ENCODE measurements at regions not wholly inside any gene's neighbourhood (a gene's known extent, or its start where the extent isn't known, plus 50 kb on each side); places are given as distances from the start of the nearest gene placed in this dataset.
A peak's percentile ranks its signal among the peaks of the same experiment; 100 is the strongest.
"Not testable (repeated sequence)": the region's sequence is repeated elsewhere in the genome, so short reads cannot be mapped to it uniquely, and the experiment has no call there.

DNA sequence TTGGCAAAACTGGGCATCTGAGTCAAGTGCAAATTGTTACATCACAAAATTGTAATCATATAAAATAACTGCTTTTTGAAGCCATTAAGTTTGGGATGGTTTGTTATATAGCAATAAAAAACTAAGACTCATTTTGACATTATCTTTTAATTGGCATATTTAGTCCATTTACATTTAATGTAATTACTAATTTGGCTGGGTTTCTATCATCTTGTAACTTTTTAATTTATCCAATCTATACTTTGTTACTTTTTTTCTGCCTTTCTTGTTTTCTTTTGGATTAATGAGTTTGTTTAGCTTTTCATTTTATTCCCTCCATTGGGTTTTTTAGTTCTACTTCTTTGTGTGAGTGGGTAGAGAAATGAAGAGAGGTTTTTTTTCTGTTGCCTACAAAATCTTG lies 76.3 kb downstream of the DRAM2 start:
- no peaks in the 10 kb centered on the region for H3K27me3 Mint-ChIP-seq
- H3K4me3 Mint-ChIP-seq, result no peak overlapping the region
- ATAC-seq, result no peak
- no peak overlapping the region for H3K27ac Mint-ChIP-seq
- H3K4me1 Mint-ChIP-seq, result no peaks in the 10 kb centered on the region
- H3K36me3 Mint-ChIP-seq, result peaks cover 20% of the 10 kb centered on the region
- H3K9me3 Mint-ChIP-seq, result peaks cover 21% of the 10 kb centered on the region

DNA sequence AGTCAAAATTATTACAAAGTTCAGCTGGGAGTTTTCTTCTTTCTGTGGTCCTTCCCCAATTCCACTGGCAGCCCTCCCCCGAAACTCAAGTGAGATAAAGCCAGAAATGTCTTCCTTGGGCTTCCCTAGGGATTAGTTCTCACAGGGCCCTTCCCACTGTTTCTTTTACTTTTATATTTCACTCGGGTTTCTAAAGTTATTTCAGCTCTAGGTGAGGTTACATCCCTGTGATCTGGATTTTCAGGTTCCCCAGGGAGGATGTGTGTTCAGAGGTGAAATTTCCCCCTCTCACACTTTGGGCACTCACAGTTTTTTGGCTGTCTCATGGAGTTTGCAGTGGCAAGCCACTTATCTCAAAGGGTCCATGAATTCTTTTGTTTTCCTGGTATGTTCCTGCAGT lies 77.3 kb downstream of the DRAM2 start:
- no peaks in the 10 kb centered on the region for H3K27me3 Mint-ChIP-seq
- no peak for ATAC-seq
- peaks cover 21% of the 10 kb centered on the region for H3K9me3 Mint-ChIP-seq
- no peaks in the 10 kb centered on the region for H3K4me1 Mint-ChIP-seq
- H3K36me3 Mint-ChIP-seq, result peaks cover 20% of the 10 kb centered on the region
- H3K27ac Mint-ChIP-seq, result no peak overlapping the region
- H3K4me3 Mint-ChIP-seq, result no peak overlapping the region

DNA sequence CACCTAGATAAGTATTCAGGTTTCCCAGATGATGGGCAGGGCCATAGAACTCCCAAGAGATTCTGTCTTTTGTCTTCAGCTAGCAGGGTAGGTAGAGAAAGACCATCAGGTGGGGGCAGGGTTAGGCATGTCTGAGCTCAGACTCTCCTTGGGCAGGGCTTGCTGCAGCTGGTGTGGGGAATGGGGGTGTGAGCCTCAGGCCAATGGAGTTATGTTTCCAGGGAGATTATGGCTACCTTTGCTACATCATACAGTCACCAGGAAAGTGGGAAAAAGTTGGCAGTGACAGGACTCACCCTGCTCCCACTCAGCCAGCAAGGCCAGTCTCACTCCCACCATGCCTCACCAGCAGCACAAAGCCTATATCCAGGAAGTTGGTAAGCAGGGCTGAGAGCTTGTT lies 77.8 kb downstream of the DRAM2 start:
- peaks cover 21% of the 10 kb centered on the region for H3K9me3 Mint-ChIP-seq
- no peaks in the 10 kb centered on the region for H3K27me3 Mint-ChIP-seq
- ATAC-seq, result no peak
- H3K4me1 Mint-ChIP-seq, result no peaks in the 10 kb centered on the region
- peaks cover 20% of the 10 kb centered on the region for H3K36me3 Mint-ChIP-seq
- H3K27ac Mint-ChIP-seq, result no peak overlapping the region
- no peak overlapping the region for H3K4me3 Mint-ChIP-seq

DNA sequence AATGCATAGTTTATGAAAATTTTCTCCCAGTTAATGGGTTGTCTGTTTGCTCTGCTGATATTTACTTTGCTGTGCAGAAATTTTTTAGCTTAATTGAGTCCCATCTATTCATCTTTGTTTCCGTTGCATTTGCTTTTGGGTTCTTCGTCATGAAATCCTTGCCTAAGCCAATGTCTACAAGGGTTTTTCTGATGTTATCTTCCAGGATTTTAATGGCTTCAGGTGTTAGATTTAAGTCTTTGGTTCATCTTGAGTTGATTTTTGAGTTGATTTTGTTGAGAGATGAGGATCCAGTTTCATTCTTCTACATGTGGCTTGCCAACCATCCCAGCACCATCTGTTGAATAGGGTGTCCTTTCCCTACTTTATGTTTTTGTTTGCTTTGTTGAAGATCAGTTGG lies 85.2 kb downstream of the DRAM2 start:
- no peaks in the 10 kb centered on the region for H3K27me3 Mint-ChIP-seq
- no peak for ATAC-seq
- no peaks in the 10 kb centered on the region for H3K4me1 Mint-ChIP-seq
- no peak overlapping the region for H3K4me3 Mint-ChIP-seq
- H3K27ac Mint-ChIP-seq, result no peak overlapping the region
- H3K36me3 Mint-ChIP-seq, result peaks cover 14% of the 10 kb centered on the region
- peaks cover 13% of the 10 kb centered on the region for H3K9me3 Mint-ChIP-seq

DNA sequence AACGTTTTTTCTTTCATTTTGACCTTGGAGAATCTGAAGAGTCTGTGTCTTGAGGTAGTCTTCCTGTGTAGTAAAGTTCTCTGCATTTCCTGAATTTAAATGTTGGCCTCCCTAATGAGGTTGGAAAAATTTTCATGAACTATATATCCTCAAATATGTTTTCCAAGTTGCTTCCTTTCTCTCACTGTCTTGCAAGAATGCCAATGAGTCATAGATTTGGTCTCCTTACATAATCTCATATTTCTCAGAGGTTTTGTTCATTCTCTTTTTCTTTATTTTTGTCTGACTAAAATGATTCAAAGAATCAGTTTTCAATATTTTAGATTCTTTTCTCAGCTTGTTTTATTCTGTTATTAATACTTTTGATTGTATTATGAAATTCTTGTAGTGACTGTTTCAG lies 87.6 kb downstream of the DRAM2 start:
- H3K27ac Mint-ChIP-seq, result no peak overlapping the region
- H3K27me3 Mint-ChIP-seq, result no peaks in the 10 kb centered on the region
- no peaks in the 10 kb centered on the region for H3K4me1 Mint-ChIP-seq
- no peak overlapping the region for H3K4me3 Mint-ChIP-seq
- H3K36me3 Mint-ChIP-seq, result peaks cover 14% of the 10 kb centered on the region
- peaks cover 25% of the 10 kb centered on the region for H3K9me3 Mint-ChIP-seq
- ATAC-seq, result no peak

DNA sequence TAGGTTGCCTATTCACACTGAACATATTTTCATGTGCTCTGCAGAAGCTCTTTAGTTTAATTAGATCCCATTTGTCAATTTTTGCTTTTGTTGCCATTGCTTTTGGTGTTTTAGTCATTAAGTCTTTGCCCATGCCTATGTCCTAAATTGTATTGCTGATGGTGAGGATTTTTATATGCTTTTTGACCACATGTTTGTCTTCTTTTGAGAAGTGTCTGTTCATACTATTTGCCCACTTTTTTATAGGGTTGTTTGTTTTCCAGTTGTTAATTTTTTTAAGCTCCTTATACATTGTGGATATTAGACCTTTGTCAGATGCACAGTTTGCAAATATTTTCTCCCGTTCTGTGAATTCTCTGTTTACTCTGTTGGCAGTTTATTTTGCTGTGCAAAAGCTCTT lies 84.5 kb upstream of the LRIF1 start:
- H3K4me1 Mint-ChIP-seq, result peaks cover 15% of the 10 kb centered on the region
- not testable (repeated sequence) for H3K27ac Mint-ChIP-seq, H3K36me3 Mint-ChIP-seq, ATAC-seq, H3K27me3 Mint-ChIP-seq, H3K4me3 Mint-ChIP-seq
- H3K9me3 Mint-ChIP-seq, result peaks cover 12% of the 10 kb centered on the region

DNA sequence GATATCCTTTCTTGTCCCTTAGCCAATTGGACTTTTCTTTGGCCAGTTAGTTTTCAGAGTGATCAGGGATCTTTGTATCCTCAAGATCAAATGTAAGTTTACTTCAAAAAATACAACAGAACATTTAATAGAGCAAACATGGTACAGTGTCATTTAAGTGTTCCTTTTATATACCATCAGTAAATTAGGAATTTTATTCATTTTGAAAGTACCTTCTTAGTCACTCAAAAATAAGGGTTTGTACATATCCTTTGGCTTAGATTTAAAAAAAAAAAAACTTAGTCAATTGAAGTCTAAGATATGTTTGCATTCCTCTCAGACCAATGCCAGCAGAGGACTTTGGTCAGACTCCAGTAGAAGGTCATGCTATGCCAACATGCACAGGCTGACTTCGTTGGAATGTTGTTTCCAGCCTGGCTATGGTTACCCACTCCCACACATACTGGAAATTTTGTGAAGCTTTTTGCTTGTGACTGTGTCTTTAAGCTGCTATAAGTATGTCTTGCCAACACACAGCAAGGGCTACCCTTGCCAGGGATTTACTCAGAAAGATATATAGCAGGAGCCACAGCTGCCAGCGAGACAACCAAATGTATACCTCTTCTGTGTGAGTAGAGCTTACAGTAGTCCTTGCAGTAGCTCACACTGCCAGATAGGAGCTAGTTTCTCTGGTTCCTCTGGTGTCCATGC lies 81.5 kb upstream of the LRIF1 start:
- Mint-ChIP-seq H3K36me3 (no peaks in the 10 kb centered on the region), H3K27ac (no peak overlapping the region), H3K4me3 (no peak overlapping the region), H3K4me1 (peaks cover 16% of the 10 kb centered on the region), H3K9me3 (peaks cover 12% of the 10 kb centered on the region), H3K27me3 (no peaks in the 10 kb centered on the region)
- ATAC-seq, result peak; percentile 27

DNA sequence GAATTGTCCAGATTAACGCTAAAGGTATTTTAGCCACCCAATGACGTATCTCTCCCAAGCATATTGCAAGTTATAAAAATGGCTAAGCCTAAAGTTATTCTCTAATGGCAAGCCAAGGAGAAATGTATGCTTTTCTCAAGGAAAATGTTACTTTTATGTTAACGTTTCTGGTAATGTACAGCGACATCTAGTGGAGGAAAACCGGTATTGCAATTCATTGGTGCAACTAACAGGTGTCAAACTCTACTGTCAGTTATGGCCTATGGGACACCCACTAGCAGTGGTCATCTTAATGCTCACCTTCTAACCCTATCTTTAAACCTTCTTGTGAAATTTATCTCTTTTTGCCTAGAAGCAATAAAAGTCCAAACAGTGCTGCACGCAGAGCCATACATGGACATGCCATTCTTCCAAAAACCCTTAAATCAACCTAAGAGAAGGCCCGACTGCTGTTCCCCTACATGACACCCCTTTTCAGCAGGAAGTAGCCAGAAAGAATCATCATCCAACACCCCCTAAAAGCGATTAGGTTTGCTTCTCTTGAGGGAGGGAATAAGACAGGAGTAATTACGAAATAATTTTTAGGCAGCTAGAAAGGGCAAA lies 68.7 kb upstream of the LRIF1 start:
- no peaks in the 10 kb centered on the region for H3K27me3 Mint-ChIP-seq
- H3K36me3 Mint-ChIP-seq, result no peaks in the 10 kb centered on the region
- no peak overlapping the region for H3K27ac Mint-ChIP-seq
- H3K4me3 Mint-ChIP-seq, result no peak overlapping the region
- H3K4me1 Mint-ChIP-seq, result peaks cover 14% of the 10 kb centered on the region
- peaks cover 5% of the 10 kb centered on the region for H3K9me3 Mint-ChIP-seq
- no peak for ATAC-seq

DNA sequence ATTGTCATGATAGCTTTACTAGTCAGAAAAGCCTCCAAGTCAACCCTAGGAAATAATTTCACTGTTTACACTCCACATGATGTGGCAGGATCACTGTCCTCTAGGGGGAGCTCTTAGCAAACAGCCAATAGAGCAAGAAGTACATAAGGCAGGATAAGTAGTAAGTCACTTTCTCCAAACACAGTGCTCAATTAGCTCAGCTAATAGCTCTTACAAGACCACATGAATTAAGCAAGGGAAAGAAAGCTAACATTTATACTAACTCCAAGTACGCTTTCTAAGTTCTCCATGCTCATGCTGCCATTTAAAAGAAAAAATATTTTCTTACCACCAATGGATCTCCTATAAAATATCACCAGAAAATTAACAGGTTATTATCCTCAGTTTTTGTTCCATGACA lies 66.9 kb upstream of the LRIF1 start:
- H3K27ac Mint-ChIP-seq, result peak overlapping the region; percentile 15
- no peaks in the 10 kb centered on the region for H3K9me3 Mint-ChIP-seq
- no peaks in the 10 kb centered on the region for H3K36me3 Mint-ChIP-seq
- H3K4me1 Mint-ChIP-seq, result peaks cover 14% of the 10 kb centered on the region
- ATAC-seq, result peak; percentile 63
- H3K4me3 Mint-ChIP-seq, result no peak overlapping the region
- H3K27me3 Mint-ChIP-seq, result no peaks in the 10 kb centered on the region

DNA sequence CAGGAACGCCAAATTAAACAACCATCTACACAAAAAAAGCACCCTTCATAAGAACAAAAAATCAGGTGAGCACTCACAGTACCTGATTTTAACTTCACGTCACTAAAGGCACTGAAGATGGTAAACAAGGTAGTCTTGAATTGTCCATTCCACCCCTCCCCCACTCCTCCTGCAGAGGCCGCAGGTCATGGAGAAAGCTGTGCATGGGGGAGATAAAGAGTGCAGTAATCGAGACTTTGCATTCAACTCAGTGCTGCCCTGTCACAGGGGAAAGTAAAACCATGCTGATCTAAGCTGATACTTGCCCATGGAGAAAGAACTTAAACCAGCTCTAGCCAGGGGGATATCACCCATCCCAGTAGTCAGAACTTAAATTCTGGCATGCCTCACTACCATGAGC lies 61.4 kb upstream of the LRIF1 start:
- Mint-ChIP-seq H3K4me3 (no peak overlapping the region), H3K36me3 (no peaks in the 10 kb centered on the region), H3K27ac (no peak overlapping the region), H3K4me1 (peaks cover 15% of the 10 kb centered on the region), H3K9me3 (no peaks in the 10 kb centered on the region), H3K27me3 (no peaks in the 10 kb centered on the region)
- ATAC-seq, result no peak

DNA sequence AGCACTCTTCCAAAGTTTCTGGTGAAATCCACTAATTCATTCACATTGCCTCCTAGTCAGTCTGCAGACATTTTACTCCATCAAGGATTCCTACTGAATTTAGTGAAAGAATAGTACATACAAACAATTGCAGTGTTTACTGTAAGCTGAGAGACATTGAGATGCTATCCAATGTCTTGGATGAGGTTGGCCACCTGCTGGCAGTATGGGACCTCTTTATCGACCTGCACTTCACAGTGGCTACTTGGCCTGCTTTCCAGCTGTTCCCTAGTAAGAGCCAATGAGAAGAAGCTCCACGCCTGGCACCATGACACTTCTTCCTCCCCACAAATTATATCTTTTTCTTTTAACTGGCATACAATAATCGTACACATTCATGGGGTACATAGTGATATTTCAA lies 51.5 kb upstream of the LRIF1 start:
- ATAC-seq, result no peak
- H3K4me1 Mint-ChIP-seq, result no peaks in the 10 kb centered on the region
- peaks cover 14% of the 10 kb centered on the region for H3K9me3 Mint-ChIP-seq
- no peak overlapping the region for H3K27ac Mint-ChIP-seq
- H3K36me3 Mint-ChIP-seq, result peaks cover 6% of the 10 kb centered on the region
- peaks cover 26% of the 10 kb centered on the region for H3K27me3 Mint-ChIP-seq
- no peak overlapping the region for H3K4me3 Mint-ChIP-seq

All from stimulated activated memory B cell treated with anti-CD40 and anti-IgM and Interleukin-4, amounts not matched to agents 10 μg/mL and 1 μg/mL and 100 μg/mL, for 72 hours (primary cell).